ENCODE measurements at regions not wholly inside any gene's neighbourhood (a gene's known extent, or its start where the extent isn't known, plus 50 kb on each side); places are given as distances from the start of the nearest gene placed in this dataset.

DNA sequence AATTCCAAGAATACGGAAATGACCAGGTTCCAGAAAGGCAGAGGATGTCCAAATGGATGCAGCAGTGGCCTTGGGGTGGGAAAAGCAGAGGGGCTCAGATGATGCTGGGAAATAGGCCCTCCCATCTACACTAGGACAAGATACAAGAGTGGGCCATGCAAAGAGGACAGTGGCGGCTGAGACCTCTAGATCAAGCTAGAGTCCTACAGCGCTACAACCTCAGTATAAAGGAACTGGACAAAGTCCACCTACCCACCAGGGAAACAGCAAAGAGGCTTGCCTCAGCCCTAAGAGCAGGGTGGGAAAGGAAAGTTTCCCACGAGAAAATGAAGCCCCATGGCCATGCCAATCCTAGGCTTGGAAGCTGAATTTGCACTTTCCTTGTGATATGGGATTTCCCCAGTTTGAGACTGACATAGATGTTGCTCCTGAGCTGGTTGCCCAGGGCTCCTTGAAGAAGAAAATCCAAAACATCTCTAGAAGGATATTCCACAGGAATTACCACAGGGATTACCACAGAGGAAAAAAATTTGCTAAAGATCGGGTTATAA, 282.2 kb downstream of the MREG start:
- Histone ChIP-seq H3K4me3 (no peak overlapping the region), H2AFZ (ENCODE audit: low read depth, low read length) (no peak overlapping the region), H3K27ac (ENCODE audit: extremely low read depth, low read depth, low read length) (no peak overlapping the region), H3K79me2 (ENCODE audit: control insufficient read depth, insufficient read depth, low read length) (no peaks in the 10 kb centered on the region), H3K4me2 (ENCODE audit: insufficient read depth, low read length) (no peak overlapping the region), H3K9me3 (replicated peaks; ENCODE audit: control insufficient read depth, insufficient read depth, low read depth, low read length) (no peaks in the 10 kb centered on the region), H4K20me1 (replicated peaks; ENCODE audit: control insufficient read depth, insufficient read depth, low read length) (no peaks in the 10 kb centered on the region), H3K9me1 (ENCODE audit: control insufficient read depth, insufficient read depth, low read length) (no peaks in the 10 kb centered on the region), H3K9ac (ENCODE audit: insufficient read depth in 1 of 2, low read depth in 2 of 2, low read length in 2 of 2) (no peak overlapping the region), H3K4me1 (replicated peaks in 1 of 2; ENCODE audit: control insufficient read depth in 2 of 2, insufficient read depth in 2 of 2, low read length in 2 of 2) (peaks cover 0 to 6% of the 10 kb centered on the region in 2 experiments; a peak in 1 of 5 replicates), H3K36me3 (ENCODE audit: control insufficient read depth, insufficient read depth, low read length) (no peaks in the 10 kb centered on the region), H3K27me3 (ENCODE audit: control insufficient read depth in 2 of 2, insufficient read depth in 2 of 2, low read length in 2 of 2) (no peaks in the 10 kb centered on the region)
- in situ Hi-C loops (cut with MboI) = no loop called here
- BruUV-seq (replicated peaks) = no TSS peak
- DNase-seq (ENCODE audit: extremely low read depth in 1 of 4, low spot score in 3 of 4) = no peak
- intact Hi-C loops (cut with micrococcal nuclease) = no loop called here
- ATAC-seq = no peak
- ChIA-PET CTCF (ENCODE audit: low intra/inter-chr PET ratio) (interaction anchor here (0.7 kb wide), 1 partner anchor 461 kb away, joined by 3 read pairs; no protein-coding TSS in a partner anchor), POLR2A (no interaction called here)
- FAIRE-seq = no peak
- TF ChIP-seq EZH2 (IDR thresholded peaks at IDR 0.05; ENCODE audit: borderline replicate concordance, low read depth, low read length) = no peak
- TF ChIP-seq PRPF4 (IDR thresholded peaks at IDR 0.05; ENCODE audit: insufficient read depth, low read depth, low read length, poor library complexity, severe bottlenecking) = no peak
- TF ChIP-seq RFX7 (CRISPR knock-in tag; IDR thresholded peaks at IDR 0.05) = no peak
- no peak for TF ChIP-seq HNRNPL (IDR thresholded peaks at IDR 0.05; ENCODE audit: low read depth, low read length)
- WGBS (ENCODE audit: insufficient coverage, low coverage, missing lambda C conversion rate) = 61% methylated on average over 5 of the region's 5 CpGs

DNA sequence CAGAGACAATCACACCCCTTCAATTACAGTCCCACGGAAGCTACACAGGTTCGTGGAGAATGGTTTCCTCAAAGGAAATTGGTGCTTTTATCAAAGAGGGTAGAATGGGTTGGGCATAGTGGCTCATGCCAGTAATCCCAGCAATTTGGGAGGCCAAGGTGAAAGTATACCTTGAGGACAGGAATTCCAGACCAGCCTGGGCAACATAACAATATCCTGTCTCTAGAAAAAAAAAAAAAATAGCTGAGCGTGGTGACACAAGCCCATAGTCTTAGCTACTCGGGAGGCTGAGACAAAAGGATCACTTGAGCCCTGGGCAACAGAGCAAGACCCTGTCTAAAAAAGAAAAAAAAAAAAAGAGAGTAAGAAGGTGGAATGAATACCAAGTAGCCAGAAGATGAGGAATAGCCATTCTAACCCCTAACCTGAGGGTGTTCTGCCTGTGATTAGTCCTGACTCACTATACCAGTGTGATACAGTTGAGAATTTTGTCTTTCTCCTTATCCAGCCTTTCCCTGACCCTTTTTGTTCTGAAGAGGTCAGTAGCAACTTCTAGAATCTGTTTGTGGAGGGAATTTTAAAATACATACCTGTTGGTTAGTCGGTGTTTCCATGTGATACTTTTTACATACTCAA, 283.2 kb downstream of the MREG start:
- Histone ChIP-seq H3K9me1 (ENCODE audit: control insufficient read depth, insufficient read depth, low read length) (no peaks in the 10 kb centered on the region), H3K36me3 (ENCODE audit: control insufficient read depth, insufficient read depth, low read length) (no peaks in the 10 kb centered on the region), H3K9ac (ENCODE audit: insufficient read depth in 1 of 2, low read depth in 2 of 2, low read length in 2 of 2) (no peak overlapping the region), H3K79me2 (ENCODE audit: control insufficient read depth, insufficient read depth, low read length) (no peaks in the 10 kb centered on the region), H3K27ac (ENCODE audit: extremely low read depth, low read depth, low read length) (no peak overlapping the region), H3K4me2 (ENCODE audit: insufficient read depth, low read length) (no peak overlapping the region), H2AFZ (ENCODE audit: low read depth, low read length) (no peak overlapping the region), H3K4me3 (no peak overlapping the region), H3K27me3 (ENCODE audit: control insufficient read depth in 2 of 2, insufficient read depth in 2 of 2, low read length in 2 of 2) (no peaks in the 10 kb centered on the region), H4K20me1 (replicated peaks; ENCODE audit: control insufficient read depth, insufficient read depth, low read length) (no peaks in the 10 kb centered on the region), H3K4me1 (replicated peaks in 1 of 2; ENCODE audit: control insufficient read depth in 2 of 2, insufficient read depth in 2 of 2, low read length in 2 of 2) (peaks cover 0 to 6% of the 10 kb centered on the region in 2 experiments; a peak in 1 of 5 replicates), H3K9me3 (replicated peaks; ENCODE audit: control insufficient read depth, insufficient read depth, low read depth, low read length) (no peaks in the 10 kb centered on the region)
- intact Hi-C loops (cut with micrococcal nuclease) = no loop called here
- DNase-seq (ENCODE audit: extremely low read depth in 1 of 4, low spot score in 3 of 4) (no peak), ATAC-seq (no peak), FAIRE-seq (no peak)
- CTCF ChIA-PET (ENCODE audit: low intra/inter-chr PET ratio) = no interaction called here
- BruUV-seq (replicated peaks) = no TSS peak
- POLR2A ChIA-PET = interaction anchor here (0.8 kb wide), 2 partner anchors 11 to 27 kb away, joined by 3 read pairs; no protein-coding TSS in a partner anchor
- 67% methylated on average over 5 of the region's 5 CpGs for WGBS (ENCODE audit: insufficient coverage, low coverage, missing lambda C conversion rate)
- in situ Hi-C loops (cut with MboI) = no loop called here
- TF ChIP-seq, protein P1, sequence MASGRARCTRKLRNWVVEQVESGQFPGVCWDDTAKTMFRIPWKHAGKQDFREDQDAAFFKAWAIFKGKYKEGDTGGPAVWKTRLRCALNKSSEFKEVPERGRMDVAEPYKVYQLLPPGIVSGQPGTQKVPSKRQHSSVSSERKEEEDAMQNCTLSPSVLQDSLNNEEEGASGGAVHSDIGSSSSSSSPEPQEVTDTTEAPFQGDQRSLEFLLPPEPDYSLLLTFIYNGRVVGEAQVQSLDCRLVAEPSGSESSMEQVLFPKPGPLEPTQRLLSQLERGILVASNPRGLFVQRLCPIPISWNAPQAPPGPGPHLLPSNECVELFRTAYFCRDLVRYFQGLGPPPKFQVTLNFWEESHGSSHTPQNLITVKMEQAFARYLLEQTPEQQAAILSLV (tag; IDR thresholded peaks at IDR 0.05) = no peak
